LNCaP clone FGC (cell line): ENCODE measurements at regions not wholly inside any gene's neighbourhood (a gene's known extent, or its start where the extent isn't known, plus 50 kb on each side); places are given as distances from the start of the nearest gene placed in this dataset.

Source experiments
- DNase-seq: peaks from one replicate; pipeline ENCODE4 v3.0.0-alpha.2; 2011; ENCODE audit warnings: low read depth
- H3K4me3 ChIP-seq: 2 replicates; pipeline ENCODE4 v1.5.1; 2011; ENCODE audit warnings: mild to moderate bottlenecking, low read depth, low read length, control low read depth
- CTCF ChIP-seq: IDR thresholded peaks from 2 replicates; pipeline ENCODE4 v1.5.1; 2012; ENCODE audit warnings: mild to moderate bottlenecking; ENCODE audit not compliant: control insufficient read depth, insufficient read depth; ENCODE audit errors: extremely low read depth

GRCh38 chr9:29976981-29977380 is 2403.7 kb upstream of the C9orf72 start:
- TF ChIP-seq CTCF = no peak

GRCh38 chr9:29981013-29981412 is 2403.4 kb upstream of the ACO1 start:
- no peak overlapping the region for H3K4me3 ChIP-seq
- no peak for TF ChIP-seq CTCF
- DNase-seq = no peak

More at GRCh38 chr9:29976981-29977380, 2403.7 kb upstream of the C9orf72 start:
- no peak for DNase-seq
- H3K4me3 ChIP-seq = no peak overlapping the region

- H3K4me3 ChIP-seq = no peak overlapping the region
- no peak for TF ChIP-seq CTCF
- no peak for DNase-seq
These were observed 2384.8 kb upstream of the ACO1 start for GRCh38 chr9:29999645-30000044.

GRCh38 chr9:30010691-30011090 is 2373.8 kb upstream of the ACO1 start:
- TF ChIP-seq CTCF = no peak

GRCh38 chr9:30012622-30013021 is 2371.8 kb upstream of the ACO1 start:
- TF ChIP-seq CTCF = no peak
- no peak overlapping the region for H3K4me3 ChIP-seq

More at GRCh38 chr9:30010691-30011090, 2373.8 kb upstream of the ACO1 start:
- H3K4me3 ChIP-seq = no peak overlapping the region
- no peak for DNase-seq

GRCh38 chr9:30015073-30015472 is 2369.4 kb upstream of the ACO1 start:
- H3K4me3 ChIP-seq = no peak overlapping the region
- DNase-seq = no peak
- TF ChIP-seq CTCF = no peak

More at GRCh38 chr9:30012622-30013021, 2371.8 kb upstream of the ACO1 start:
- no peak for DNase-seq

GRCh38 chr9:30020161-30020560 is 2364.3 kb upstream of the ACO1 start:
- TF ChIP-seq CTCF = no peak
- H3K4me3 ChIP-seq = no peak overlapping the region
- no peak for DNase-seq
